ENCODE measurements at regions not wholly inside any gene's neighbourhood (a gene's known extent, or its start where the extent isn't known, plus 50 kb on each side); places are given as distances from the start of the nearest gene placed in this dataset.

DNA sequence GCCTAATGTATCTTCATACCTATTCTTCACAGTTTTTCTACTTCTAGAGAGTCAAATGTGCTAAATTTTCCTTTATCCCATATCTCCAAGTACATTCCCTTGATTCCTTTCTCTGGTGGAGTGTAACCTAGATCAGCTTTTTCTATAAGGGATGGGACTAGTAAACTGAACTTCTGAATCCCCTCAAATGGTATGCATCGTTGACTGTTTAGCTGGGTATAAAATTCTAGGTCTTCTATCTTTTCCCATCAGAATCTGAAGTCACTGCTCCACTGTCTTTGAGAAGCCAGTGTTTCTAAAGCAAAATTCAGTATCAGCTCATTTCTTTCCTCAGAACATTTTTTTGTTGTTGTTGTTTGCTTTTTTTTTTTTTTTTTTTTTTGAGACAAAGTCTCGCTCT lies 1256.8 kb downstream of the BRD1 start:
- intact Hi-C loops (cut with DNase I) = loop anchor here in 1 of 2 donors (10.0 kb wide), 1 partner anchor 734 kb away; no protein-coding TSS in a partner anchor
- Histone ChIP-seq H3K27ac (no peak overlapping the region), H3K27me3 (peaks cover 6 to 49% of the 10 kb centered on the region in 2 donors), H3K9me3 (peaks cover 0 to 24% of the 10 kb centered on the region in 2 donors), H3K4me3 (no peak overlapping the region), H3K4me1 (no peaks in the 10 kb centered on the region), H3K36me3 (no peaks in the 10 kb centered on the region)
- TF ChIP-seq, protein P1, sequence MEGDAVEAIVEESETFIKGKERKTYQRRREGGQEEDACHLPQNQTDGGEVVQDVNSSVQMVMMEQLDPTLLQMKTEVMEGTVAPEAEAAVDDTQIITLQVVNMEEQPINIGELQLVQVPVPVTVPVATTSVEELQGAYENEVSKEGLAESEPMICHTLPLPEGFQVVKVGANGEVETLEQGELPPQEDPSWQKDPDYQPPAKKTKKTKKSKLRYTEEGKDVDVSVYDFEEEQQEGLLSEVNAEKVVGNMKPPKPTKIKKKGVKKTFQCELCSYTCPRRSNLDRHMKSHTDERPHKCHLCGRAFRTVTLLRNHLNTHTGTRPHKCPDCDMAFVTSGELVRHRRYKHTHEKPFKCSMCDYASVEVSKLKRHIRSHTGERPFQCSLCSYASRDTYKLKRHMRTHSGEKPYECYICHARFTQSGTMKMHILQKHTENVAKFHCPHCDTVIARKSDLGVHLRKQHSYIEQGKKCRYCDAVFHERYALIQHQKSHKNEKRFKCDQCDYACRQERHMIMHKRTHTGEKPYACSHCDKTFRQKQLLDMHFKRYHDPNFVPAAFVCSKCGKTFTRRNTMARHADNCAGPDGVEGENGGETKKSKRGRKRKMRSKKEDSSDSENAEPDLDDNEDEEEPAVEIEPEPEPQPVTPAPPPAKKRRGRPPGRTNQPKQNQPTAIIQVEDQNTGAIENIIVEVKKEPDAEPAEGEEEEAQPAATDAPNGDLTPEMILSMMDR (IDR thresholded peaks at IDR 0.05) = no peak
- DNase-seq = no peak
- no peak for ATAC-seq

DNA sequence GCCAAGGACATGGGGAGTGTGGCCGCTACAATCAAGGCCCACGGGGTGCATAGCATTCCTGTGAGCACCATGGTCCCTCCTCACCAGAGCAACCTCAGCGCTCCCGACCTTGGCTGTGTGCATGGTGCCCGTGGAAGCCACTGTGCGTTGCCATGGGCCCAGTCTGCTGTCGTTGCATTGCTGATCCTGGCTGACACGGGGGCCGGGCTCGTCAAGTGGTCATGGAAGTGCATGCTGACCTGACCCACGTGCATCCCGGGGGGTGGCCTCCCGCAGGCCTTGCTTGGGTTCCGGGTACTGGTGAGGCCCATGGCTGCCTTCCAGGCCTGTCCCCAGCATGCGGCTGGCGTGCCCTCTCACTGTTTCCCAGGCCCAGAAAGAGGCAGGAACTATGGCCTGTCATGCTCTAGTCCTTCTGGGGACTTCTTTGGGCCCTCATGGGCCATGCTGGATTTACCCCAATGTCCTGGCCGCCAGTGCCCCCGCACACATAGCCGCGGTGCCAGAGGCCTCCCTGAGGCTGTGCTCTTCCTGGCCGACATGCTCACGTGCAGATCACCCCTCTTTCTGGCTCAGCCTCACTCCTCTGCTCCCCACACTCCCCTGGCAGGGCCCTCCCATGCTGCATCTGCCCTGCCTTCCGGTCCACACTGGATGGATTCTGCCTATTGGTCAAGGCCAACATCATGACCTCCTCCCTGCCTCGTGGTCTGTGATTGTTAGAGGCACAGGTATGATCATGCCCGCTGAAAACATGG lies 1258.0 kb downstream of the BRD1 start:
- H3K36me3 ChIP-seq = no peaks in the 10 kb centered on the region
- H3K4me1 ChIP-seq = no peaks in the 10 kb centered on the region
- no peak overlapping the region for H3K4me3 ChIP-seq
- intact Hi-C loops (cut with DNase I) = loop anchor here in 1 of 2 donors (10.0 kb wide), 1 partner anchor 735 kb away; no protein-coding TSS in a partner anchor
- peak in 1 of 4 donors; percentile 78 for DNase-seq
- ATAC-seq = no peak
- peaks cover 2 to 49% of the 10 kb centered on the region in 2 donors for H3K27me3 ChIP-seq
- TF ChIP-seq, protein P1 (IDR thresholded peaks at IDR 0.05) = no peak
- H3K27ac ChIP-seq = no peak overlapping the region
- H3K9me3 ChIP-seq = peaks cover 0 to 24% of the 10 kb centered on the region in 2 donors

DNA sequence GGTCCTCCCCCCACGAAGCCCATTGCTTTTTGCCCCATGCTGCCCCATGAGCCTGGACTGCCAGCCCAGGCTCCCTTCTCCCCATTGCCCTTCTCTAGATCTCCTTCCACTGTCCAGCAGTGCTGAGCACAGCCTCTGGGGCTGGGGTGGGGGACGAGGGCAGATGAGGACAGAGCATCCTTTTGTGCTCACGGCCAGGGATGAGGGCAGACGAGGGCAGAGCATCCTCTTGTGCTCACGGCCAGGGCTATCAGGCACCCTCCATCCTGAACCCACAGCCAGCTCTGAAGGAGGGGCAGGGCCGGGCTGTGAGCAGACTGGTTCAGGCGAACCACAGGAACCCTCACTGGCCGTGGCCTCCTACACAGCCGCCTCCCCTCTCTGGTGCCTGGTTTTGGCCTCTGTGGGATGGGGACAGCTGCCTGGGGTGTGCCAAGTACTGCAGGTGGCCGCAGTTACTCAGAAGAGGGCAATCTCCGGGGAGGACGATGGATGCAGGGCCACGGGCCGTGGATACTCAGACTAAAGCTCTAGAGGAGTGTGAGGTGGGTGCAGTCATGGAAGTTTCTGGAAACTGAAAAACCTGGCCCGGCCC lies 1258.8 kb downstream of the BRD1 start:
- ATAC-seq (no peak), DNase-seq (peak in 1 of 4 donors; percentile 62)
- peaks cover 0 to 24% of the 10 kb centered on the region in 2 donors for H3K9me3 ChIP-seq
- no peak overlapping the region for H3K27ac ChIP-seq
- TF ChIP-seq, protein P1 (IDR thresholded peaks at IDR 0.05) = no peak
- intact Hi-C loops (cut with DNase I) = no loop called here
- H3K4me1 ChIP-seq = no peaks in the 10 kb centered on the region
- no peaks in the 10 kb centered on the region for H3K36me3 ChIP-seq
- no peak overlapping the region for H3K4me3 ChIP-seq
- peaks cover 0 to 40% of the 10 kb centered on the region in 2 donors for H3K27me3 ChIP-seq

DNA sequence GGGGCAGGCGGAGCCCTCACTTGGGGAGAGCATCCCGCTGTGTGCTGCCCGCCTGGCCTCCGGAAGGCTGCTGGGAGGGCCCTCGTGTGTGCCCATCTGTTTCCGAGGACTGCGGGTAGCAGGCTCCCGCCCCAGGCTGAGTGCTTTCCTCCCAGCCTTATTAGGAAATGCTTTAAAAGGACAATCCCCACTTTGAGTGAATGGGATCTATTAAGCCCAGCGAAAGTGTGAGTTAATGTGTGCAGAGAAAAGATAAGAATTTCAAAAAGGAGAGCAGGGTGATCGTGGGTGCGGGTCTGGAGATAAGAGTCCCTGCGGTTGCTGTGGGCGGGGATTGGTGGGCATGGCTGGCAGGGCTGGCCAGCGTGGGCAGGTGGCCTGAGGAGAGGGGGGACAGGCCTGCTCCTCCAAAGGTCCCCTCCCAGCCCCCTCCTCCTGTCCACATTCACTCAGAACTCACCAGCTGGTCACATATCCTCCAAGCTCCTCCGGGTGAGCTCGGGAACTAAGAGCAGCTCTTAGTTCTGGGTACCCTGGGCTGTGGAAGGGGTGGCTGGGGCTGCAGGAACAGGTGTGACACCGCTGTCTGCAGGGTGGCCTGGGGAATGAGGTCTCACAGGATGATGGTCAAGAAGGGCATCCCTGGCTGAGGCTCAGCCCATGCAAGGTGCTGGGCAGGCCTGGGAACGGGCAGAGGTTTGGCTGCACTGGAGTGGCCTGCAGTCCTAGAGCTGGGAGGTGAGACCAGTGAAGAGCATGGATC lies 1260.3 kb downstream of the BRD1 start:
- Histone ChIP-seq H3K27me3 (peaks cover 0 to 28% of the 10 kb centered on the region in 2 donors), H3K9me3 (peaks cover 0 to 24% of the 10 kb centered on the region in 2 donors), H3K4me3 (no peak overlapping the region), H3K36me3 (no peaks in the 10 kb centered on the region), H3K4me1 (no peaks in the 10 kb centered on the region), H3K27ac (no peak overlapping the region)
- ATAC-seq = peak; percentile 26
- intact Hi-C loops (cut with DNase I) = no loop called here
- DNase-seq = peak in 1 of 4 donors; percentile 65
- TF ChIP-seq, protein P1 (IDR thresholded peaks at IDR 0.05) = no peak

DNA sequence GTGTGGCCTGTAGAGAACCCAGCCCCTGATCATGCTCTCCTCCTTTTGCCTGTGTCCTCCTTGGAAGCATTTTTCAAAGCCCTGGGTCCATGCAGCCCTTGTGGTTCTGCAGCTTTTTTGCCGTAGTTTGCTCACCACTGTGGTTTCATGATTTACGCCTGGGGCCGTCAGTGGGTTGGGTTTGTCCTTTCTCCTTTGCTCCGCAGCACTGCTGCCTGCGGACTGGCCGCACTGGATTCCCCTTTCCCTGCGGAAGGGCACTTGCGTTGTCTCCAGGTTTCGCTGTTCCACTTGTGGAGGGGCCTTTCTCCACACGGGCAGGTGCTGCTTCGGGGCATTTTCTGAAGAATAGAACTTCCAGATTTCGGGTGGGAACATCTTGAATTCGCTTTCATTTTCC lies 1260.9 kb downstream of the BRD1 start:
- H3K4me3 ChIP-seq = no peak overlapping the region
- H3K4me1 ChIP-seq = no peaks in the 10 kb centered on the region
- no peak overlapping the region for H3K27ac ChIP-seq
- peaks cover 0 to 28% of the 10 kb centered on the region in 2 donors for H3K27me3 ChIP-seq
- H3K36me3 ChIP-seq = no peaks in the 10 kb centered on the region
- intact Hi-C loops (cut with DNase I) = no loop called here
- TF ChIP-seq, protein P1 (IDR thresholded peaks at IDR 0.05) = no peak
- DNase-seq = peak in 1 of 4 donors; percentile 54
- peaks cover 0 to 21% of the 10 kb centered on the region in 2 donors for H3K9me3 ChIP-seq
- no peak for ATAC-seq

All from left lung (tissue), 4 donors.